Neural progenitor cell (in vitro differentiated cells): ENCODE measurements at regions not wholly inside any gene's neighbourhood (a gene's known extent, or its start where the extent isn't known, plus 50 kb on each side); places are given as distances from the start of the nearest gene placed in this dataset.

ENCODE experiments used
- CTCF ChIP-seq: fragments of 200-600 bp; sonication (generic); IDR thresholded peaks from 2 replicates; pipeline ENCODE4 v1.5.1; 2017; ENCODE audit warnings: antibody characterized with exemption, mild to moderate bottlenecking
- EZH2 ChIP-seq: fragments of 200-600 bp; sonication (generic); IDR thresholded peaks from 2 replicates; pipeline ENCODE4 v1.6.1; 2017; ENCODE audit warnings: antibody characterized with exemption, mild to moderate bottlenecking, moderate library complexity

DNA sequence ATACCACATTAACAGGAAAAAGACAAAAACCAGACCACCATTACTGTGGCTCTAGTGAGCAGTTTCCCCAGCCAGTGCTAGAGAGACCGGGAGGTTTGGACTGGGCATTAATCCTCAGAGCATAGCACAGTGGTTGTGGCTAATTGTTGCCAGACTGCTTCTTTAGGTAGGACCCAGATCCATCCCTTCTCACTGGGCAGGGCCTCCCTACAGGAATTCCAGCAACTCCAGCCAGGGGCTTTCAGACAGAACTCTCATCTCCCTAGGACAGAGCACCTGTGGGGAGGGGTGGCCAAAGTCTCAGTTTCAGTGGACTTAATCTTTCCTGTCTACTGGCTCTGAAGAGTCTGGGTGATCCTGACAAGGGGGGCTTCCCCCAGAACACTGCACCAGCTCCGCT is 759.6 kb downstream of the SQOR start:
- TF ChIP-seq CTCF: no peak
- TF ChIP-seq EZH2: no peak
